HAP-1 (cell line): ENCODE measurements at regions not wholly inside any gene's neighbourhood (a gene's known extent, or its start where the extent isn't known, plus 50 kb on each side); places are given as distances from the start of the nearest gene placed in this dataset.

ENCODE experiments used
- DNase-seq, 2 experiments: peaks; one replicate each; pipeline ENCODE4 v3.0.0-alpha.2; 2016 to 2020; ENCODE audit warnings: low spot score in 2 of 2
- H3K27me3 ChIP-seq: fragments of 250-450 bp; sonication (Bioruptor Pico); 2 replicates; pipeline ENCODE4 v1.5.1; 2020; ENCODE audit warnings: low read depth, mild to moderate bottlenecking, moderate library complexity
- H3K36me3 ChIP-seq: fragments of 250-450 bp; sonication (Bioruptor Pico); replicated peaks from 2 replicates; pipeline ENCODE4 v1.5.1; 2020; ENCODE audit warnings: mild to moderate bottlenecking
- H3K4me1 ChIP-seq: fragments of 250-450 bp; sonication (Bioruptor Pico); 2 replicates; pipeline ENCODE4 v1.5.1; 2020; ENCODE audit warnings: mild to moderate bottlenecking
- H3K4me3 ChIP-seq: fragments of 250-450 bp; sonication (Bioruptor Pico); 2 replicates; pipeline ENCODE4 v1.5.1; 2020; ENCODE audit warnings: mild to moderate bottlenecking, moderate library complexity
- H3K9me3 ChIP-seq: fragments of 250-450 bp; sonication (Bioruptor Pico); 2 replicates; pipeline ENCODE4 v1.5.1; 2020; ENCODE audit warnings: mild to moderate bottlenecking, moderate library complexity
- in situ Hi-C: fragments of 300-500 bp; cut with MboI; formaldehyde crosslinking; loops from 3 replicates; pipeline ENCODE4 v1.14.3; 2020; ENCODE audit warnings: low sequenced_read_pairs, inconsistent platforms, mixed read lengths

GRCh38 chr12:93195511-93195910 is 182.2 kb upstream of the NUDT4 start:
- in situ Hi-C loops = no loop called here
- Histone ChIP-seq H3K9me3 (peaks cover 4% of the 10 kb centered on the region; the same call in 1 of the 2 replicates), H3K27me3 (no peaks in the 10 kb centered on the region), H3K36me3 (no peaks in the 10 kb centered on the region), H3K4me3 (no peak overlapping the region), H3K4me1 (peaks cover 17% of the 10 kb centered on the region)
- DNase-seq = no peak

GRCh38 chr12:93197067-93197593 is 180.6 kb upstream of the NUDT4 start:
- Histone ChIP-seq H3K36me3 (no peaks in the 10 kb centered on the region), H3K4me1 (peaks cover 17% of the 10 kb centered on the region), H3K9me3 (peaks cover 4% of the 10 kb centered on the region; the same call in 1 of the 2 replicates), H3K27me3 (no peaks in the 10 kb centered on the region), H3K4me3 (no peak overlapping the region)
- peak; percentile 41 to 54 for DNase-seq
- in situ Hi-C loops = no loop called here

- H3K27me3 ChIP-seq = no peaks in the 10 kb centered on the region
- no peaks in the 10 kb centered on the region for H3K36me3 ChIP-seq
- H3K9me3 ChIP-seq = peaks cover 1% of the 10 kb centered on the region; the same call in 1 of the 2 replicates
- no peak overlapping the region for H3K4me3 ChIP-seq
- peaks cover 17% of the 10 kb centered on the region for H3K4me1 ChIP-seq
- no peak for DNase-seq
- in situ Hi-C loops = no loop called here
Measured at GRCh38 chr12:93198086-93198485, 179.6 kb upstream of the NUDT4 start.

- peaks cover 26% of the 10 kb centered on the region for H3K4me1 ChIP-seq
- no peaks in the 10 kb centered on the region for H3K9me3 ChIP-seq
- no peaks in the 10 kb centered on the region for H3K27me3 ChIP-seq
- DNase-seq = no peak
- H3K36me3 ChIP-seq = no peaks in the 10 kb centered on the region
- in situ Hi-C loops = no loop called here
- no peak overlapping the region for H3K4me3 ChIP-seq
Measured at GRCh38 chr12:93199831-93200236, 177.9 kb upstream of the NUDT4 start.

GRCh38 chr12:93200291-93200917 is 177.3 kb upstream of the NUDT4 start:
- Histone ChIP-seq H3K36me3 (no peaks in the 10 kb centered on the region), H3K9me3 (no peaks in the 10 kb centered on the region), H3K4me3 (no peak overlapping the region), H3K4me1 (peaks cover 26% of the 10 kb centered on the region), H3K27me3 (no peaks in the 10 kb centered on the region)
- in situ Hi-C loops = no loop called here
- no peak for DNase-seq

GRCh38 chr12:93201990-93202389 is 175.7 kb upstream of the NUDT4 start:
- Histone ChIP-seq H3K4me1 (peaks cover 21% of the 10 kb centered on the region), H3K36me3 (no peaks in the 10 kb centered on the region), H3K4me3 (no peak overlapping the region), H3K9me3 (no peaks in the 10 kb centered on the region), H3K27me3 (no peaks in the 10 kb centered on the region)
- DNase-seq = no peak
- in situ Hi-C loops = no loop called here

- no peak for DNase-seq
- Histone ChIP-seq H3K9me3 (no peaks in the 10 kb centered on the region), H3K36me3 (no peaks in the 10 kb centered on the region), H3K4me3 (no peak overlapping the region), H3K4me1 (peaks cover 14% of the 10 kb centered on the region), H3K27me3 (no peaks in the 10 kb centered on the region)
- in situ Hi-C loops = no loop called here
Measured at GRCh38 chr12:93202688-93203087, 175.0 kb upstream of the NUDT4 start.

- no peak for DNase-seq
- H3K27me3 ChIP-seq = no peaks in the 10 kb centered on the region
- in situ Hi-C loops = no loop called here
- H3K4me1 ChIP-seq = peaks cover 11% of the 10 kb centered on the region
- no peak overlapping the region for H3K4me3 ChIP-seq
- H3K36me3 ChIP-seq = no peaks in the 10 kb centered on the region
- no peaks in the 10 kb centered on the region for H3K9me3 ChIP-seq
Measured at GRCh38 chr12:93203361-93203760, 174.4 kb upstream of the NUDT4 start.

GRCh38 chr12:93204896-93205295 is 172.8 kb upstream of the NUDT4 start:
- H3K27me3 ChIP-seq = no peaks in the 10 kb centered on the region
- peaks cover 3% of the 10 kb centered on the region; the same call in 1 of the 2 replicates for H3K9me3 ChIP-seq
- no peaks in the 10 kb centered on the region for H3K36me3 ChIP-seq
- H3K4me3 ChIP-seq = no peak overlapping the region
- H3K4me1 ChIP-seq = peaks cover 11% of the 10 kb centered on the region
- in situ Hi-C loops = no loop called here
- no peak for DNase-seq

GRCh38 chr12:93205361-93205760 is 172.4 kb upstream of the NUDT4 start:
- no peaks in the 10 kb centered on the region for H3K36me3 ChIP-seq
- H3K4me3 ChIP-seq = no peak overlapping the region
- peaks cover 3% of the 10 kb centered on the region; the same call in 1 of the 2 replicates for H3K9me3 ChIP-seq
- no peak for DNase-seq
- H3K4me1 ChIP-seq = peaks cover 11% of the 10 kb centered on the region
- no peaks in the 10 kb centered on the region for H3K27me3 ChIP-seq
- in situ Hi-C loops = no loop called here

GRCh38 chr12:93208011-93208410 is 169.7 kb upstream of the NUDT4 start:
- no peaks in the 10 kb centered on the region for H3K27me3 ChIP-seq
- no peak for DNase-seq
- H3K36me3 ChIP-seq = no peaks in the 10 kb centered on the region
- peaks cover 3% of the 10 kb centered on the region; the same call in 1 of the 2 replicates for H3K9me3 ChIP-seq
- peaks cover 11% of the 10 kb centered on the region for H3K4me1 ChIP-seq
- H3K4me3 ChIP-seq = no peak overlapping the region
- in situ Hi-C loops = no loop called here

- H3K27me3 ChIP-seq = no peaks in the 10 kb centered on the region
- H3K4me3 ChIP-seq = no peak overlapping the region
- DNase-seq = no peak
- H3K36me3 ChIP-seq = no peaks in the 10 kb centered on the region
- peaks cover 13% of the 10 kb centered on the region for H3K4me1 ChIP-seq
- in situ Hi-C loops = no loop called here
- H3K9me3 ChIP-seq = peaks cover 2% of the 10 kb centered on the region; the same call in 1 of the 2 replicates
Measured at GRCh38 chr12:93214523-93215289, 163.0 kb upstream of the NUDT4 start.

GRCh38 chr12:93215290-93215678 is 162.4 kb upstream of the NUDT4 start:
- no peak overlapping the region for H3K4me3 ChIP-seq
- H3K27me3 ChIP-seq = no peaks in the 10 kb centered on the region
- H3K4me1 ChIP-seq = peaks cover 19% of the 10 kb centered on the region
- in situ Hi-C loops = no loop called here
- no peaks in the 10 kb centered on the region for H3K36me3 ChIP-seq
- no peak for DNase-seq
- peaks cover 2% of the 10 kb centered on the region; the same call in 1 of the 2 replicates for H3K9me3 ChIP-seq

GRCh38 chr12:93219947-93220346 is 157.8 kb upstream of the NUDT4 start:
- H3K4me3 ChIP-seq = no peak overlapping the region
- no peaks in the 10 kb centered on the region for H3K36me3 ChIP-seq
- DNase-seq = peak in 1 of 2 experiments; percentile 40
- no peaks in the 10 kb centered on the region for H3K9me3 ChIP-seq
- H3K4me1 ChIP-seq = peaks cover 26% of the 10 kb centered on the region
- H3K27me3 ChIP-seq = no peaks in the 10 kb centered on the region
- in situ Hi-C loops = no loop called here
